ENCODE measurements at regions not wholly inside any gene's neighbourhood (a gene's known extent, or its start where the extent isn't known, plus 50 kb on each side); places are given as distances from the start of the nearest gene placed in this dataset.

GRCh38 chr10:108791794-108792474, 1131.4 kb downstream of the XPNPEP1 start:
- H3K4me1 ChIP-seq (ENCODE audit: control insufficient read depth, insufficient read depth, low read length) = no peaks in the 10 kb centered on the region
- H3K27me3 ChIP-seq (ENCODE audit: control insufficient read depth, insufficient read depth, low read length) = no peaks in the 10 kb centered on the region
- no peaks in the 10 kb centered on the region for H3K36me3 ChIP-seq (ENCODE audit: control insufficient read depth, insufficient read depth, low read length)
- H3K9me3 ChIP-seq (ENCODE audit: control insufficient read depth, low read length) = no peaks in the 10 kb centered on the region
- H3K9ac ChIP-seq (ENCODE audit: low read length) = no peak overlapping the region
- no peak overlapping the region for H3K4me3 ChIP-seq (ENCODE audit: low read length)

- no peak overlapping the region for H3K9ac ChIP-seq (ENCODE audit: low read length)
- H3K4me3 ChIP-seq (ENCODE audit: low read length) = no peak overlapping the region
- H3K9me3 ChIP-seq (ENCODE audit: control insufficient read depth, low read length) = no peaks in the 10 kb centered on the region
- H3K27me3 ChIP-seq (ENCODE audit: control insufficient read depth, insufficient read depth, low read length) = no peaks in the 10 kb centered on the region
- no peaks in the 10 kb centered on the region for H3K4me1 ChIP-seq (ENCODE audit: control insufficient read depth, insufficient read depth, low read length)
- H3K36me3 ChIP-seq (ENCODE audit: control insufficient read depth, insufficient read depth, low read length) = no peaks in the 10 kb centered on the region
Observed at GRCh38 chr10:108791030-108791429, 1132.3 kb downstream of the XPNPEP1 start.

GRCh38 chr10:108789919-108790318, 1133.4 kb downstream of the XPNPEP1 start:
- Histone ChIP-seq H3K27me3 (ENCODE audit: control insufficient read depth, insufficient read depth, low read length) (no peaks in the 10 kb centered on the region), H3K4me3 (ENCODE audit: low read length) (no peak overlapping the region), H3K4me1 (ENCODE audit: control insufficient read depth, insufficient read depth, low read length) (no peaks in the 10 kb centered on the region), H3K9ac (ENCODE audit: low read length) (no peak overlapping the region), H3K36me3 (ENCODE audit: control insufficient read depth, insufficient read depth, low read length) (no peaks in the 10 kb centered on the region), H3K9me3 (ENCODE audit: control insufficient read depth, low read length) (no peaks in the 10 kb centered on the region)

GRCh38 chr10:108789336-108789735, 1134.0 kb downstream of the XPNPEP1 start:
- no peaks in the 10 kb centered on the region for H3K4me1 ChIP-seq (ENCODE audit: control insufficient read depth, insufficient read depth, low read length)
- H3K9me3 ChIP-seq (ENCODE audit: control insufficient read depth, low read length) = no peaks in the 10 kb centered on the region
- H3K27me3 ChIP-seq (ENCODE audit: control insufficient read depth, insufficient read depth, low read length) = no peaks in the 10 kb centered on the region
- no peak overlapping the region for H3K9ac ChIP-seq (ENCODE audit: low read length)
- no peaks in the 10 kb centered on the region for H3K36me3 ChIP-seq (ENCODE audit: control insufficient read depth, insufficient read depth, low read length)
- no peak overlapping the region for H3K4me3 ChIP-seq (ENCODE audit: low read length)

GRCh38 chr10:108788891-108789290, 1134.4 kb downstream of the XPNPEP1 start:
- no peaks in the 10 kb centered on the region for H3K27me3 ChIP-seq (ENCODE audit: control insufficient read depth, insufficient read depth, low read length)
- no peaks in the 10 kb centered on the region for H3K36me3 ChIP-seq (ENCODE audit: control insufficient read depth, insufficient read depth, low read length)
- no peaks in the 10 kb centered on the region for H3K9me3 ChIP-seq (ENCODE audit: control insufficient read depth, low read length)
- H3K4me3 ChIP-seq (ENCODE audit: low read length) = no peak overlapping the region
- H3K4me1 ChIP-seq (ENCODE audit: control insufficient read depth, insufficient read depth, low read length) = no peaks in the 10 kb centered on the region
- no peak overlapping the region for H3K9ac ChIP-seq (ENCODE audit: low read length)

- H3K9ac ChIP-seq (ENCODE audit: low read length) = no peak overlapping the region
- H3K9me3 ChIP-seq (ENCODE audit: control insufficient read depth, low read length) = no peaks in the 10 kb centered on the region
- H3K36me3 ChIP-seq (ENCODE audit: control insufficient read depth, insufficient read depth, low read length) = no peaks in the 10 kb centered on the region
- no peaks in the 10 kb centered on the region for H3K27me3 ChIP-seq (ENCODE audit: control insufficient read depth, insufficient read depth, low read length)
- H3K4me1 ChIP-seq (ENCODE audit: control insufficient read depth, insufficient read depth, low read length) = no peaks in the 10 kb centered on the region
- H3K4me3 ChIP-seq (ENCODE audit: low read length) = no peak overlapping the region
Observed at GRCh38 chr10:108787932-108788331, 1135.4 kb downstream of the XPNPEP1 start.

GRCh38 chr10:108785011-108785410, 1138.3 kb downstream of the XPNPEP1 start:
- no peaks in the 10 kb centered on the region for H3K9me3 ChIP-seq (ENCODE audit: control insufficient read depth, low read length)
- no peak overlapping the region for H3K9ac ChIP-seq (ENCODE audit: low read length)
- no peaks in the 10 kb centered on the region for H3K4me1 ChIP-seq (ENCODE audit: control insufficient read depth, insufficient read depth, low read length)
- no peaks in the 10 kb centered on the region for H3K36me3 ChIP-seq (ENCODE audit: control insufficient read depth, insufficient read depth, low read length)
- no peak overlapping the region for H3K4me3 ChIP-seq (ENCODE audit: low read length)
- H3K27me3 ChIP-seq (ENCODE audit: control insufficient read depth, insufficient read depth, low read length) = no peaks in the 10 kb centered on the region

- H3K9me3 ChIP-seq (ENCODE audit: control insufficient read depth, low read length) = no peaks in the 10 kb centered on the region
- H3K4me1 ChIP-seq (ENCODE audit: control insufficient read depth, insufficient read depth, low read length) = no peaks in the 10 kb centered on the region
- H3K4me3 ChIP-seq (ENCODE audit: low read length) = no peak overlapping the region
- H3K9ac ChIP-seq (ENCODE audit: low read length) = no peak overlapping the region
- no peaks in the 10 kb centered on the region for H3K36me3 ChIP-seq (ENCODE audit: control insufficient read depth, insufficient read depth, low read length)
- H3K27me3 ChIP-seq (ENCODE audit: control insufficient read depth, insufficient read depth, low read length) = no peaks in the 10 kb centered on the region
Observed at GRCh38 chr10:108784534-108784933, 1138.8 kb downstream of the XPNPEP1 start.

- no peaks in the 10 kb centered on the region for H3K36me3 ChIP-seq (ENCODE audit: control insufficient read depth, insufficient read depth, low read length)
- no peaks in the 10 kb centered on the region for H3K4me1 ChIP-seq (ENCODE audit: control insufficient read depth, insufficient read depth, low read length)
- no peak overlapping the region for H3K4me3 ChIP-seq (ENCODE audit: low read length)
- no peaks in the 10 kb centered on the region for H3K9me3 ChIP-seq (ENCODE audit: control insufficient read depth, low read length)
- no peaks in the 10 kb centered on the region for H3K27me3 ChIP-seq (ENCODE audit: control insufficient read depth, insufficient read depth, low read length)
- no peak overlapping the region for H3K9ac ChIP-seq (ENCODE audit: low read length)
Observed at GRCh38 chr10:108783897-108784296, 1139.4 kb downstream of the XPNPEP1 start.

GRCh38 chr10:108782411-108782810, 1140.9 kb downstream of the XPNPEP1 start:
- Histone ChIP-seq H3K9me3 (ENCODE audit: control insufficient read depth, low read length) (no peaks in the 10 kb centered on the region), H3K9ac (ENCODE audit: low read length) (no peak overlapping the region), H3K4me1 (ENCODE audit: control insufficient read depth, insufficient read depth, low read length) (no peaks in the 10 kb centered on the region), H3K36me3 (ENCODE audit: control insufficient read depth, insufficient read depth, low read length) (no peaks in the 10 kb centered on the region), H3K27me3 (ENCODE audit: control insufficient read depth, insufficient read depth, low read length) (no peaks in the 10 kb centered on the region), H3K4me3 (ENCODE audit: low read length) (no peak overlapping the region)

GRCh38 chr10:108779501-108779900, 1143.8 kb downstream of the XPNPEP1 start:
- Histone ChIP-seq H3K36me3 (ENCODE audit: control insufficient read depth, insufficient read depth, low read length) (no peaks in the 10 kb centered on the region), H3K4me3 (ENCODE audit: low read length) (no peak overlapping the region), H3K9me3 (ENCODE audit: control insufficient read depth, low read length) (no peaks in the 10 kb centered on the region), H3K27me3 (ENCODE audit: control insufficient read depth, insufficient read depth, low read length) (no peaks in the 10 kb centered on the region), H3K9ac (ENCODE audit: low read length) (no peak overlapping the region), H3K4me1 (ENCODE audit: control insufficient read depth, insufficient read depth, low read length) (no peaks in the 10 kb centered on the region)

- no peak overlapping the region for H3K4me3 ChIP-seq (ENCODE audit: low read length)
- H3K27me3 ChIP-seq (ENCODE audit: control insufficient read depth, insufficient read depth, low read length) = no peaks in the 10 kb centered on the region
- H3K9ac ChIP-seq (ENCODE audit: low read length) = no peak overlapping the region
- no peaks in the 10 kb centered on the region for H3K4me1 ChIP-seq (ENCODE audit: control insufficient read depth, insufficient read depth, low read length)
- no peaks in the 10 kb centered on the region for H3K36me3 ChIP-seq (ENCODE audit: control insufficient read depth, insufficient read depth, low read length)
- no peaks in the 10 kb centered on the region for H3K9me3 ChIP-seq (ENCODE audit: control insufficient read depth, low read length)
Observed at GRCh38 chr10:108775911-108776475, 1147.3 kb downstream of the XPNPEP1 start.

All from mucosa of stomach (tissue), 1 donor.